ENCODE measurements at regions not wholly inside any gene's neighbourhood (a gene's known extent, or its start where the extent isn't known, plus 50 kb on each side); places are given as distances from the start of the nearest gene placed in this dataset.

DNA sequence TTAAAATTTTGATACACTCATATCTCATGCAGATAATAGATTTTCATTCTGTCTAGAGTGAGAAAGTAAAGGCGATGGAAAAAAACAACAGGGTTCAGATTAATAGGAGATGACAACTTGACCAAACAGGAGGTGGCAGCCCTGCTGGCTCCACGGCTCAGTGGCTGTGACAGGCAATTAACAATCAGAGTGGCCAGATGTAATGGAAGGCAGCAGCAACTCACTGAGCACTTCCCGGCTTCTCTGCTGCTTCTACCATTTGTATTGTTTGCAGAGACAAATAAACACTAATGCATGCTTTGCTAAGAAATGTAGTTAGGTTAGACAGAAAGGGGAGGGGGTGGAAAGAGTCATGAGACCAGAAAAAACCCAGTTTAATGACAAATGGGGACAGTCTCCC is 473.0 kb upstream of the SLC10A2 start:
- TF ChIP-seq, protein P1, sequence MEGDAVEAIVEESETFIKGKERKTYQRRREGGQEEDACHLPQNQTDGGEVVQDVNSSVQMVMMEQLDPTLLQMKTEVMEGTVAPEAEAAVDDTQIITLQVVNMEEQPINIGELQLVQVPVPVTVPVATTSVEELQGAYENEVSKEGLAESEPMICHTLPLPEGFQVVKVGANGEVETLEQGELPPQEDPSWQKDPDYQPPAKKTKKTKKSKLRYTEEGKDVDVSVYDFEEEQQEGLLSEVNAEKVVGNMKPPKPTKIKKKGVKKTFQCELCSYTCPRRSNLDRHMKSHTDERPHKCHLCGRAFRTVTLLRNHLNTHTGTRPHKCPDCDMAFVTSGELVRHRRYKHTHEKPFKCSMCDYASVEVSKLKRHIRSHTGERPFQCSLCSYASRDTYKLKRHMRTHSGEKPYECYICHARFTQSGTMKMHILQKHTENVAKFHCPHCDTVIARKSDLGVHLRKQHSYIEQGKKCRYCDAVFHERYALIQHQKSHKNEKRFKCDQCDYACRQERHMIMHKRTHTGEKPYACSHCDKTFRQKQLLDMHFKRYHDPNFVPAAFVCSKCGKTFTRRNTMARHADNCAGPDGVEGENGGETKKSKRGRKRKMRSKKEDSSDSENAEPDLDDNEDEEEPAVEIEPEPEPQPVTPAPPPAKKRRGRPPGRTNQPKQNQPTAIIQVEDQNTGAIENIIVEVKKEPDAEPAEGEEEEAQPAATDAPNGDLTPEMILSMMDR (IDR thresholded peaks at IDR 0.05): no peak
- no peak for TF ChIP-seq POLR2A (IDR thresholded peaks at IDR 0.05)
